KMS-11 (cell line): ENCODE measurements at regions not wholly inside any gene's neighbourhood (a gene's known extent, or its start where the extent isn't known, plus 50 kb on each side); places are given as distances from the start of the nearest gene placed in this dataset.

Experiments
- H2AFZ ChIP-seq: fragments of 200-600 bp; sonication (generic); 2 replicates; pipeline ENCODE4 v1.6.1; 2016; ENCODE audit warnings: antibody characterized with exemption, mixed run types, low read depth
- H3K27ac ChIP-seq: fragments of 200-600 bp; sonication (generic); 2 replicates; pipeline ENCODE4 v1.6.1; 2016; ENCODE audit warnings: mild to moderate bottlenecking, mixed run types
- H3K27me3 ChIP-seq: fragments of 200-600 bp; sonication (generic); 2 replicates; pipeline ENCODE4 v1.6.1; 2017; ENCODE audit warnings: mild to moderate bottlenecking, low read depth, mixed run types, moderate library complexity; ENCODE audit not compliant: insufficient read depth
- H3K36me3 ChIP-seq: fragments of 200-600 bp; sonication (generic); 2 replicates; pipeline ENCODE4 v1.6.1; 2017; ENCODE audit warnings: mild to moderate bottlenecking, mixed run types; ENCODE audit not compliant: insufficient read depth
- H3K4me1 ChIP-seq: fragments of 200-600 bp; sonication (generic); 2 replicates; pipeline ENCODE4 v1.6.1; 2016; ENCODE audit warnings: mild to moderate bottlenecking, low read depth, mixed run types; ENCODE audit not compliant: poor library complexity, severe bottlenecking
- H3K4me2 ChIP-seq: fragments of 200-600 bp; sonication (generic); 2 replicates; pipeline ENCODE4 v1.7.0; 2016; ENCODE audit warnings: mild to moderate bottlenecking, mixed run types
- H3K4me3 ChIP-seq: fragments of 200-600 bp; sonication (generic); IDR thresholded peaks from 2 replicates; pipeline ENCODE4 v1.6.1; 2017; ENCODE audit warnings: low read depth, low read length, mixed read lengths; ENCODE audit not compliant: insufficient read depth
- H3K79me2 ChIP-seq: fragments of 200-600 bp; sonication (generic); 2 replicates; pipeline ENCODE4 v1.6.1; 2016; ENCODE audit warnings: low read depth, mixed run types; ENCODE audit not compliant: insufficient read depth
- H3K9ac ChIP-seq: fragments of 200-600 bp; sonication (generic); 2 replicates; pipeline ENCODE4 v1.6.1; 2016; ENCODE audit warnings: mild to moderate bottlenecking, mixed run types
- H4K20me1 ChIP-seq: fragments of 200-600 bp; sonication (generic); 2 replicates; pipeline ENCODE4 v1.6.1; 2016; ENCODE audit warnings: mild to moderate bottlenecking, mixed run types; ENCODE audit not compliant: insufficient read depth
- TF ChIP-seq, protein P1 (sequence below): fragments of 200-600 bp; sonication (generic); conservative IDR thresholded peaks from 2 replicates; pipeline ENCODE4 v1.6.1; 2017; ENCODE audit warnings: low read depth, mild to moderate bottlenecking, antibody characterized with exemption, low read length, moderate library complexity, mixed read lengths

DNA sequence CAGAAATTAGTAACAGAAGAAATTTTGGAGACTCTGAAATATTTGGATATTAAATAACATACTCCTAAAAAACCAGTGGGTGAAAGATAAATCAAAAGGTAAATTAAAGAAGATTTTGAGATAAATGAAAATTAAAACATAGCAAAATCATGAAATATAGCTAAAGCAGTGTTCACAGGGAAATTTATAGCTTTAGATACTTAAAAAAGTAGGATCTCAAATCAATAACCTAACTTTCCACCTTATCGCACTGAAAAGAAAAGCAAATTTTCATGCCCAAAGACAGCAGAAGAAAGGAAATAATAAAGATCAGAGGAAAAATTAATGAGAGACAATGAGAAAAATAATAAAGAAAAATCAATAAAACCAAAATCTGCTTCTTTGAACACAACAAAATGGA is 135.1 kb upstream of the KLF7 start:
- H3K9ac ChIP-seq: no peak overlapping the region
- H3K79me2 ChIP-seq: no peaks in the 10 kb centered on the region
- no peaks in the 10 kb centered on the region for H3K27me3 ChIP-seq
- no peaks in the 10 kb centered on the region for H3K4me1 ChIP-seq
- TF ChIP-seq, protein P1, sequence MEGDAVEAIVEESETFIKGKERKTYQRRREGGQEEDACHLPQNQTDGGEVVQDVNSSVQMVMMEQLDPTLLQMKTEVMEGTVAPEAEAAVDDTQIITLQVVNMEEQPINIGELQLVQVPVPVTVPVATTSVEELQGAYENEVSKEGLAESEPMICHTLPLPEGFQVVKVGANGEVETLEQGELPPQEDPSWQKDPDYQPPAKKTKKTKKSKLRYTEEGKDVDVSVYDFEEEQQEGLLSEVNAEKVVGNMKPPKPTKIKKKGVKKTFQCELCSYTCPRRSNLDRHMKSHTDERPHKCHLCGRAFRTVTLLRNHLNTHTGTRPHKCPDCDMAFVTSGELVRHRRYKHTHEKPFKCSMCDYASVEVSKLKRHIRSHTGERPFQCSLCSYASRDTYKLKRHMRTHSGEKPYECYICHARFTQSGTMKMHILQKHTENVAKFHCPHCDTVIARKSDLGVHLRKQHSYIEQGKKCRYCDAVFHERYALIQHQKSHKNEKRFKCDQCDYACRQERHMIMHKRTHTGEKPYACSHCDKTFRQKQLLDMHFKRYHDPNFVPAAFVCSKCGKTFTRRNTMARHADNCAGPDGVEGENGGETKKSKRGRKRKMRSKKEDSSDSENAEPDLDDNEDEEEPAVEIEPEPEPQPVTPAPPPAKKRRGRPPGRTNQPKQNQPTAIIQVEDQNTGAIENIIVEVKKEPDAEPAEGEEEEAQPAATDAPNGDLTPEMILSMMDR: no peak
- no peaks in the 10 kb centered on the region for H3K36me3 ChIP-seq
- no peak overlapping the region for H3K4me3 ChIP-seq
- no peak overlapping the region for H3K27ac ChIP-seq
- no peak overlapping the region for H3K4me2 ChIP-seq
- H2AFZ ChIP-seq: no peak overlapping the region
- H4K20me1 ChIP-seq: no peaks in the 10 kb centered on the region

DNA sequence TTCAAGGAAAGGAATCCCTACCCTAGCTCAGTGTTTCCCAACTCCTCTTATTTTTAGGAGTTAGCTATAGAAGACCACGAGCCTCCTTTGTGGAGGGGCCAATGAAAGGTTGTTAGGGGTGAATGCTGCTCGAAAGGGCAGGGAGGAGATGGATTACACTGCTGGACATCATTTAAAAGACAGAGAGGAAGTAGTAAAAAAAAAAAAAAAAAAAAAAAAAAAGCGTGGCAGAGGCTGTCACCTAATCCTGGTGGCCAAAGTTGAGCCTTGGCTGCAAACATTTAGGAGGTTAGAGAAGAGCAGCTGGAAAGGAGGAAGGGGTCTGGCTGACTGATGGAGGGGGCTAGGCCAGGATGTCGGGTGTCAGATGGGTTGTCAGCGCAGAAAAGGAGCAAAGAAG is 139.0 kb upstream of the KLF7 start:
- no peak overlapping the region for H3K4me2 ChIP-seq
- H3K4me1 ChIP-seq: no peaks in the 10 kb centered on the region
- H3K27me3 ChIP-seq: no peaks in the 10 kb centered on the region
- H3K27ac ChIP-seq: no peak overlapping the region
- H3K79me2 ChIP-seq: no peaks in the 10 kb centered on the region
- no peak overlapping the region for H2AFZ ChIP-seq
- H3K36me3 ChIP-seq: no peaks in the 10 kb centered on the region
- TF ChIP-seq, protein P1: no peak
- no peak overlapping the region for H3K4me3 ChIP-seq
- H4K20me1 ChIP-seq: no peaks in the 10 kb centered on the region
- no peak overlapping the region for H3K9ac ChIP-seq

DNA sequence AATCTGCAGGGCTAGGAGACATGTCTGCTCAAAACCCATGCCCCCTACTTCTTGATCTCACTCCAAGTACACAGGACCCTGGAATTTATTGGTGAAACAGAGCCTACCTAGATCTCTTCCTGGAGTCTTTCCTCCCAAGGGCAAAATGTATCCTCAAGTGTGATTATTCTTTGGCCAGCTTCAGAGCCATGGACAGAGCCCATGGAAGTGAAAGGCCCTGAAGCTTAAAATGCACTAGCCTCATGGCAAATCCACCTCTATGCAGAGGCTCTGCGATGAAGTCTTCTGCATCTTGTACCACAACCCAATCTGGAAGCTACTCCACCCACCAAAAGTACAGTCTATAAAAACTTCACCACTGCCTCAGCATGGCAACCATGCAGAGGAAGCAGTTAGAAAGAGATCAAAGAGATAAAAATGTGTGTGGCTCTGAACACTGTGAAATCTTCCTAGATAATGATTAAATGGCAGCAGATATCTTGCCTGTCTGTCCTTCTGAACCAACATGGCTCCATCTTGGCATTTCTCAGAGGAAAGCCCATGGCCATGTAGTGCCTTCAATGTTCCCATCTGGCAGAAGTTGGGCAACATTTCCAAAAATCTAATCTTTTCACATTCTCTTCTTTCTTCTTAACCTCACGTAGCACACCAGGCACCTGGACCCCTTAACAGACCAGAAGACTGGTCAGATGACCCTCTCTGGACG is 142.9 kb upstream of the KLF7 start:
- Histone ChIP-seq H3K4me1 (no peaks in the 10 kb centered on the region), H3K27ac (no peak overlapping the region), H3K27me3 (no peaks in the 10 kb centered on the region), H3K36me3 (no peaks in the 10 kb centered on the region), H3K4me2 (no peak overlapping the region), H2AFZ (no peak overlapping the region), H3K4me3 (no peak overlapping the region), H4K20me1 (no peaks in the 10 kb centered on the region), H3K9ac (no peak overlapping the region), H3K79me2 (no peaks in the 10 kb centered on the region)
- TF ChIP-seq, protein P1: no peak

DNA sequence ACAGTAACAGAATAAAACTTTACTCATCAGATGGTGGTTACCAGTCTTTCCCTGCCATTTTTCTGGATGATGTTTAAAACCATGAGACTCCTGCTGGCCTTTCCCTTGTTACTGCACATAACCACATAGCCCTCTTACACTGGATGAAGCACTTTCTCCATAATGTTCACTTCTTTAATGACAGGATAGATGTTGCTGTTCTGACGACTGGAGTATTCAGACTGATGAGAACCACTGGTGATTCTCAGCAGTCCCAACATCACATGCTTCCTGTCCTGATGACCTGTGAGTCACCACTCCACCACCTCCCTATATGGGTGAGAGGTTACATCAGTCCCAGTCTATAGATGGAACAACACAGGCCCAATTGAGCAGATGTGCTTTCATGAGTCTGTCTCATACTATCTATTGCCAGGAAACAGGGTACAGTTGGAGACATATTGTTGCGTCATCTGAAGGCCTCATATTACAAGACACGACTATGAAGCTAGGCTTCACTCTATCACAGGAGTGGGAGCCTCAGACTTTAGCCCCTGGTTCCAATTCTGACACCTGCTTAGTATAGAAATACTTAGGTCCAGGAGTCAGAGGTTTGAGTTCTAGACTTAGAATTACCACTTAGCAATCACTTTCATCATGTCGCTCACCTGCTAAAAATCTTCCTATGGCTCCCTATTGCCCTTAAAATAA is 145.7 kb upstream of the KLF7 start:
- Histone ChIP-seq H3K4me1 (no peaks in the 10 kb centered on the region), H3K79me2 (no peaks in the 10 kb centered on the region), H3K4me3 (no peak overlapping the region), H3K4me2 (no peak overlapping the region), H3K9ac (no peak overlapping the region), H3K27me3 (no peaks in the 10 kb centered on the region), H3K27ac (no peak overlapping the region), H3K36me3 (no peaks in the 10 kb centered on the region), H2AFZ (no peak overlapping the region), H4K20me1 (no peaks in the 10 kb centered on the region)
- TF ChIP-seq, protein P1: no peak
